Activated CD4-positive, alpha-beta T cell treated with anti-CD3 and anti-CD28 coated beads for 1 hour (primary cell): ENCODE measurements at regions not wholly inside any gene's neighbourhood (a gene's known extent, or its start where the extent isn't known, plus 50 kb on each side); places are given as distances from the start of the nearest gene placed in this dataset.
"Not testable (repeated sequence)": the region's sequence is repeated elsewhere in the genome, so short reads cannot be mapped to it uniquely, and the experiment has no call there.

Source experiments
- DNase-seq: peaks from one replicate; pipeline ENCODE4 v3.0.0-alpha.2; 2020

DNA sequence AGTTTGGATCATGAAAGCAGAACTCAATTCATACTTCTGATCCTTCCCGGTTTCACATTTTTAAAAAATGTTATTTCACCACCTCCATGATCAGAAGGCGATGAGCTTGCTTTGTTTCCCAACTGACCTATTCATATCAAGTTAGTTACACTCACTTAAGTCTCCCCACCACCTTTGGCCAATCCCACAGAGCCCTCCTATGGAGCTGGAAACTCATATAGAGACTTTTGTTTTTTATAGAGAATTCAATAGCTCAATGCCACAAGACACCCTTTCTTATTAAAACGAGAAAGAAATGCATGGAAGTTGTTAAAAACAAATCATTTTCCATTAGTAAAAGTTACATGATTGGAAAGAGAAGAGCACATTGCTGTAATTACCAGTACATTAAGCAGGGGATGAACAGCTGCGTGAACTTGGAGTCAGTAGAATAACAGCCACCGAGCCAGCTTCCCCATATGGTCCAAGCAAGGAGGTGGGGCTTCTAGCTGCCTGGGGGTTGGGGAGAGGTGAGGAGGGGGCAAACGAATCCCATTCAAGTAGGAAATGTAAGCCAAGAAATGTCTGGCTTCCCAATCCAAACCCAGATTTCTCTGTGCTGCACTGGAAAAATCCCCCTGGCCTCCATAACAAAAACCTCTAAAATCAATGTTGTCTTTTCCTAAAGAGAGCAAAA, 614.5 kb downstream of the IRS1 start:
- no peak for DNase-seq

DNA sequence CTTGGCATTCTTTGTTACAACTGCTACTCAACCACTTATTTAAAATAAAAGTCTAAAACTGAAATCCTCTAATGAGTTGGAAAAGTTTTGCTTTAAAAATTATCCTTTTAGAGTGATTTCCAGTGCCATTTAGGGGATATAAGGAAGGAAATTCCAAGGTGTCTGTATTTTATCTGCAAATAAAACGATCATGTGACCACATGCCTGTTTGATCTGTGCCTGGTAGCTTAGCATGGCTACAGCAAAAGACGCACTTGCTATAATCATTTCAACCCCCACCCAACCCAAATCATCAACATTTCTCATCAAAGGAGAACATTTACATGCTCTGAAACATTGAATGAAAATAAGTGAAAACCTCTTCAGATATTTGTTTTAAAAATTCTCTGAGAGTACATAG, 615.1 kb downstream of the IRS1 start:
- DNase-seq: no peak

GRCh38 chr2:226183550-226183949, 616.1 kb downstream of the IRS1 start:
- no peak for DNase-seq

GRCh38 chr2:226183033-226183432, 616.6 kb downstream of the IRS1 start:
- no peak for DNase-seq

DNA sequence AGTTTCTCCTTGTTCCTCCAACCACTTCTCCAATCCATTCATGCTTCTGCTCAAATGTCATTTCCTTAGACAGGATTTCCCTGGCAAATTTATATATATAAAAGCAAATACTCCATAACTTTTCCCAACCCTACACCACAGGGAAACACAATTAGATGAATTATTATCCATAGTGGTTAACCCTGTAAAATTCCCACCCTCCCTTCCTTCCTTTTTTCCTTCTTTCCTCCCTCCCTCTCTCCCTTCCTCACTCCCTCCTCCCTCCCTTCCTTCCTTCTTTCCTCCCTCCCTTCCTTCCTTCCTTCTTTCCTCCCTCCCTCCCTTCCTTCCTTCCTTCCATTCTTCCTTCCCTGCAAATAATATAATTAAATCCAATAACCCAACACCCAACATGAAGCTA, 617.7 kb downstream of the IRS1 start:
- no peak for DNase-seq

DNA sequence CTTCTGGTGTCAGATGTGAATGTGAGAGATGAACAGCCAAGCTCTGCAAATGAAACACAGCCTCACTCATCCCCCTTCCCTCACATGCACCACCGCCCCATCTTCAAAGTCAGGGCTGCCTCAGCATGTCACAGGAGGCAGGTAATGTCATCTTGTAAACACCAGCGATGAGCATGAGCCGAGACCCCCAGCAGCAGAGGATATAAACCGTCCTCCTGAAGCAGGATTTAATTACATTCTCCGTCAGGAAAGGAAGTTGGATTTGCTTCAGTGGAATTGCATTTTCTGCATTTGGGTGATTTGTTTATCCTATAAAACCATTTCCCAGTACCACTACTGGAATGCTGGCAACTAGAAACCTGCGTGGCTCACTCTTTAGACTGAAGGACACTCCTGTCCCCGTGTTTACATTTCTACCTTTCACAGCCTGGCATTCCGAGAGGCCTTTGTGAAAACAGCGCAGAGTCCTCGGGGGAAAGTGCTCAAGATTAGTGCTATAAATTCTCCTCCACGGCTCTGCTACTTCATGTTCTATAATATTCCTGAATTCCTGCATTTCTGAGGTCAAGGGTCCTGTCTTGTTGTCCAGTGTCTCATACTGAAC, 619.2 kb downstream of the IRS1 start:
- DNase-seq: no peak

- DNase-seq: no peak
These were observed 620.6 kb downstream of the IRS1 start for GRCh38 chr2:226179010-226179409.

DNA sequence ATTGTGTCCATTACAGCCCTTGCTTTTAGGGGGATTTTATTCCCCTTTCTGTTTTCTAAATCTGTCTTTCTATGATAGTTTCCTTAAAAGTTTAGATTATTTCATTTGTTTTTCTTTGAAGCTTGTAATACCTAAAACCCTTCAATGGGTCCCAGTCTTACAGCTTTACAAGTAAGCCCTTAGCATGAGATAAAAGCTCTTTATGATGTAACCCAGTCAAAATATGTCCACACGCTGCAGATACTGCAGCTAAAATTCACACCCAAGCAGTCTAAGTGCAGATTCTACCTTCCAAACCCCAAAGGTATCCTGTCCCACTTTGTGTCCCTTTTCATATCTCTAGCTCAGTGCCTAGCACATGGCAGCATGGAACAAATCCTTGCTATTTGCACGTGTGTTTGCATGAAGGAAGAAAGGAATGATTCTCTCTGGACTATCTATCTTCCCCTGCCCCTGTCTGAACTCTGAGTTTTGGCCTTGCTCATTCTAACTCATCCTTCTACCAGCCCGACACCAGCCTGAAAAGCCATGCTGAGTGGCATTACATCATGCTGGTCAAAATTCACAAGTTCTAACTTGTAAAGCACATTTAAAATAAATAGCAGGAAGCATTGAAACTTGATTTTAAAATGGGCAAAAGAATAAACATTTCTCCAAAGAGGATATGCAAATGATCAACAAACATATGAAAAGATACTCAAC, 623.2 kb downstream of the IRS1 start:
- DNase-seq: no peak

GRCh38 chr2:226174390-226174789, 625.2 kb downstream of the IRS1 start:
- DNase-seq: no peak

- DNase-seq: no peak
These were observed 626.7 kb downstream of the IRS1 start for GRCh38 chr2:226172939-226173338.

GRCh38 chr2:226172309-226172708, 627.3 kb downstream of the IRS1 start:
- DNase-seq: no peak

DNA sequence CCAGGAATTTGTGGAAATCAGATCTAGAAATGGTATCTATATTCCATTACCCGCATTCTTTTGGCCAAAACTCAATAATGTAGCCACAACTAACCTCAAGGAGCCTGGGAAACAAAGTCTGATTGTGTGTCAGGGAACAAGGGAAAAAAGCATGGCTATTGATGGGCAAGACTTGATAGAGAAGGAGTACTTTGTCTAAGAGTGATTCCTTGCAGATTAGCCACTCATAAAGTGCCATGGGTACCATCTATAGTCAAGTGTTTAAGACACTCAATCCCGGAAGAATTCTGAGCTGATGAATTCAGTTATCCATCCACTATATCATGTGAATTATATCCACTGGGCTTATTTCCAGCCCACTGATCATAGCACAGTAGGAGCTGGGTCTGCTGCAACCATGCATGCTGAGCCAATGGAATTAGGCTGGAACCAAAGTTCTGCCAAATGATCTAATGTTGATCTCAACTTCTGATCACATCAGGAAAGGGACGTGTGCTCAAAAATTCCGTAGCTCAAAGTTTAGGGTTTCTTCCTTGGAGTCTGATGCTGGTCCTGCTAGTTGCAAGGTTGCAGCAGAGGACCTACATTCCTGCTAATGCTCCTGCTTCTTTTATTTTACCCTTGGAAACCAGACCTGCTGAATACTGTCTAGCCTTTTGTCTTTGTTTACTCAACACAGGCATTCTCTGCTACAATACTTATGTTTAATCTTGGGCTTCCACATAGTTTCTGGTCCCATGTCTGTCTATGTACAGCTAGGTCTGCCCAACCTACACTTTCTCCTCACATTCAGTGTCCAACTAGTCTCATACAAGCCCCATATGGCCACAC, 629.7 kb downstream of the IRS1 start:
- DNase-seq: no peak

DNA sequence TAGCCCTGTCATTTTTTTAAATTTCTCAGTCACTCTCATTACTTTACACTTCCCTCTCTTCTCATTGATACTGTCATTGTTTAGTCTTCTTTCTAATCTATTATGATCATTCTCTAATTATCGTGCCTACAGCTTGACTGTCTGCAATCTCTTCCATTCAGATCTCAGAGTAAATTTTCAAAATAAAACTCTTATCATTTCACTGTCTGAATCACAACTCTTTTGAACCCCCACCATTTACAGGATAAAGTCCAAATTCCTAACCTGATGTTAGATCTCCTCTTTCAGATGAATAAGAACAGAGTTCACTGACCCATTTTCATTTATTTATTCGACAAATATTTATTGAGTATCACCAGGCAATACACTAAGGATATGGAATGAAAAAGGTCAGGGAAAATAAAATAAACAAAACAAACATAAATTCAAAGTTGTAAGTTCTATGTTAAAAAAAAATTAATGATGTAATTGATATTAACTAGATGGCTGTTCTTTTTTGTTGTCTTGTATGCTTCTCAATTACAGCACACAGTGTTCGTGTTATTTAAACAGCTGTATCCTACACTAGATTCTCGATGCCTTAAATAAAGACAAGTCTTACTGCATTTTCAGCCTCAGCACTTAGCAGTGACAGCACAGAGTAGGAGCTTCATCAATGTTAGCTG, 631.0 kb downstream of the IRS1 start:
- DNase-seq: no peak

DNA sequence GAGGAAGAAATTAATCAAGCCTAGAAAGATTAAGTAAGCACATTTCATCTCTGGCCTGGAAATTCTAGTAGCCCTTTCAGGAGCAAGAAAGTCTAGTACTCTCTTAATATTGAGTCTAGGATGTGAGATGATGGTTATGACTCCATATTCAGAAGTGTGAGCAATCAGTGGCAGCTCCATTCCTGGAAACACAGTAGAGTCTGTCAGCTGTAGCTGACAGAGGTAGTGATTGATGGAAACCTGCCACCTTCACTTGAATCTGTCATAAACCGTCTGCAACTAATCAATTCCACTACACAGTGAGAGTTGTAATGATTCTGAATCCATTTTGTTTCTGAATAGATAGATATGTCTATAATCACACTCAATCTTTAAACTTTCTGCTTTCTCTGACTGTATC, 635.1 kb downstream of the IRS1 start:
- DNase-seq: no peak

DNA sequence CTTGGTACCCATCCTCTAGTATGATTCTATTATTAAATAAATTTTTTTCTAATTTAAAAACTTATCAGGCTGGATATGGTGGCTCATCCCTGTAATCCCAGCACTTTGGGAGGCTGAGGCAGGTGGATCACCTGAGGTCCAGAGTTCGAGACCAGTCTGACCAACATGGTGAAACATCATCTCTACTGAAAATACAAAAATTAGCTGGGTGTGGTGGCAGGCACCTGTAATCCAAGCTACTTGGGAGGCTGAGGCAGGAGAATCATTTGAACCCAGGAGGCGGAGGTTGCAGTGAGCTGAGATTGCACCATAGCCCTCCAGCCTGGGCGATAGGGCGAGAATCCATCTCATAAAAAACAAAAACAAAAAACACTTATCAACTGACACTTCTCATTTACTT, 639.0 kb downstream of the IRS1 start:
- not testable (repeated sequence) for DNase-seq

DNA sequence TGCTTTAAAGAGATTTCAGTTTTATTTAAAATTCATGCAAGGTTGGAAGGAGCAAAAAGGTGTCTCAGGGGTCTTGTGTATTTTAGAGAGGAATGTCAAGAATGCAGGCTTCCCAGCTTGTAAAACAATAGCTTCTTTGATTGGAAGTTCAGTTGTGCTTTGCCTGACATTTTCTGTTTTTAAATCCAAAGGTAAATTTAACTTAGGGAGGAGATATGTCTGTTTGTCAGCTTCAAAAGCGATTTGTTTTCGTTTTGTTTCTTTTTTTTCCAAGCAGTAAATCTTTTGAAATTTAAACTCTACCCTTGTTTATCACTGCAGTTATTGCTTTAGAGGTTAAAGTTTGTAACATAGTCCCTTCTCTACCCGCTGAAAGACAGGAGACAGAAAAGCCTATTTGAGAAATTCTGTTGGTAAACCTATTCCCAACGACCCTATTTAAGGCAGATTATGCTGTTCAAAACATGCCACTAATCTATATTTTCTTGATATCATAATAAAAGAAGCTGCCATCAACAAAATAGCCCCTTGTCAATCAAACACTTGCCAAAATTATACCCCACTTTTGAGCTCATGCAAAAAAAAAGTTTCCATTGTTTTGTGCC, 639.6 kb downstream of the IRS1 start:
- DNase-seq: no peak

- no peak for DNase-seq
These were observed 640.7 kb downstream of the IRS1 start for GRCh38 chr2:226158940-226159339.

DNA sequence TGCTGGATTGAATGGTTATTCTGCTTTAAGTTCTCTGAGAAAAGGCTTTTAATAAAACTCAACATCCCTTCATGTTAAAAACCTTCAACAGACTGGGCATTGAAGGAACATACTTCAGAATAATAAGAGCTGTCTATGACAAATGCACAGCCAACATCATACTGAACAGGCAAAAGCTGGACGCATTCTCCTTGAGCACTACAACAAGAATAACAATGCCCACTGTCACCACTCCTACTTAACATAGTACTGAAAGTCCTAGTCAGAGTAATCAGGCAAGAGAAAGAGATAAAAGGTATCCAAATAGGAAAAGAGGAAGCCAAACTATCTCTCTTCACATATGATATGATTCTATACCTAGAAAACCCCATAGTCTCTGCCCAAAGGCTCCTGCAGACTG, 641.4 kb downstream of the IRS1 start:
- DNase-seq: no peak

GRCh38 chr2:226155093-226155875, 644.3 kb downstream of the IRS1 start:
- DNase-seq: no peak

- DNase-seq: no peak
These were observed 645.0 kb downstream of the IRS1 start for GRCh38 chr2:226154610-226155009.

DNA sequence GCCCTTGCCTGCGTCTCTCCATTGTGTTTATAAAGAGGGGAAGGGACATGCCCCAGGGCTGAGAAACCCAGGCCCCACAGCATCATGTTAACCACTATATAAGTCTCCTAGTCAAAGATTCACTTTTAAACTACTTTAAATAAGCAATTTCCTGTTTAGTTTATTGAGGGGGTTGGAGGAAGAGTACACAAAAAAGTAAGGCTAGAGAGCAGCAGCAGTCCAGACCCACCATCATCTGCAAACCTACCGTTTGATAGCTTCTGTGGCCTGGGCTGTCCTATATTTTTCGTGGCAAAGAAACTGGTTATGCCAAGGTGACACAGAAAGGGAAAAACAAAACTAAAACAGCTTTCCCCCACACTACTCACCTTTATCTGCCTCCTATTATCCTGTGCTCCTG, 646.1 kb downstream of the IRS1 start:
- DNase-seq: no peak

GRCh38 chr2:226151157-226151556, 648.5 kb downstream of the IRS1 start:
- DNase-seq: no peak
